Endothelial cell (in vitro differentiated cells): ENCODE measurements at regions not wholly inside any gene's neighbourhood (a gene's known extent, or its start where the extent isn't known, plus 50 kb on each side); places are given as distances from the start of the nearest gene placed in this dataset.
"Not testable (repeated sequence)": the region's sequence is repeated elsewhere in the genome, so short reads cannot be mapped to it uniquely, and the experiment has no call there.

ENCODE experiments used
- DNase-seq: peaks from one replicate; pipeline ENCODE4 v3.0.0; 2021; ENCODE audit warnings: low spot score
- H3K27ac Mint-ChIP-seq: one replicate; pipeline ENCODE4 v1.8.0; 2021; ENCODE audit warnings: mixed read lengths, inconsistent platforms; ENCODE audit not compliant: unreplicated experiment
- H3K27me3 Mint-ChIP-seq: one replicate; pipeline ENCODE4 v1.8.0; 2021; ENCODE audit warnings: mild to moderate bottlenecking, moderate library complexity, mixed read lengths, inconsistent platforms; ENCODE audit not compliant: unreplicated experiment
- H3K36me3 Mint-ChIP-seq: one replicate; pipeline ENCODE4 v1.8.0; 2021; ENCODE audit warnings: mild to moderate bottlenecking, low read depth, mixed read lengths, inconsistent platforms; ENCODE audit not compliant: unreplicated experiment
- H3K4me1 Mint-ChIP-seq: one replicate; pipeline ENCODE4 v1.8.0; 2021; ENCODE audit warnings: mild to moderate bottlenecking, mixed read lengths, inconsistent platforms; ENCODE audit not compliant: unreplicated experiment
- H3K4me3 Mint-ChIP-seq: one replicate; pipeline ENCODE4 v1.8.0; 2021; ENCODE audit warnings: mild to moderate bottlenecking, mixed read lengths, inconsistent platforms; ENCODE audit not compliant: unreplicated experiment
- H3K9me3 Mint-ChIP-seq: one replicate; pipeline ENCODE4 v1.8.0; 2021; ENCODE audit warnings: mixed read lengths, inconsistent platforms; ENCODE audit not compliant: unreplicated experiment

DNA sequence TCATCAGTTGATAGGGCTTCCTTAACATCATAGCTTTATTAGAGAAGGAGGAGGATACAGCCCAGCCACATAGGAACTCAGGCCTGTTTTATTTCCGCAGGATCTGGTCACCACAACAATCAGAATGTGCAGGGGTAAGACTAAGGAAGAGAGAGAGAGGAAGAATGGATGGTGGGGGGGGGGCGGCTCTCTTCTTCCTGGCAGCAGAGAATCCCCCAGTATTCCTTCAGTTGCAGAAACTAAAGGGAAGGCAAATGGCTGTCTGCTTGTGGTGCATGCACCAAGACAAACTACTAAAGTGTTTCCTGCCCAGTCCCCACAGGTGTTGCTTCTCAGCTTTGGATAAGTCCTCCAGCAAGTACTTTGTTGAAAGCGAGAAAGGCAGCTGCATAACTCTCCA, 96.4 kb upstream of the NBPF19 start:
- H3K27me3 Mint-ChIP-seq, H3K9me3 Mint-ChIP-seq, H3K4me3 Mint-ChIP-seq: not testable (repeated sequence)

DNA sequence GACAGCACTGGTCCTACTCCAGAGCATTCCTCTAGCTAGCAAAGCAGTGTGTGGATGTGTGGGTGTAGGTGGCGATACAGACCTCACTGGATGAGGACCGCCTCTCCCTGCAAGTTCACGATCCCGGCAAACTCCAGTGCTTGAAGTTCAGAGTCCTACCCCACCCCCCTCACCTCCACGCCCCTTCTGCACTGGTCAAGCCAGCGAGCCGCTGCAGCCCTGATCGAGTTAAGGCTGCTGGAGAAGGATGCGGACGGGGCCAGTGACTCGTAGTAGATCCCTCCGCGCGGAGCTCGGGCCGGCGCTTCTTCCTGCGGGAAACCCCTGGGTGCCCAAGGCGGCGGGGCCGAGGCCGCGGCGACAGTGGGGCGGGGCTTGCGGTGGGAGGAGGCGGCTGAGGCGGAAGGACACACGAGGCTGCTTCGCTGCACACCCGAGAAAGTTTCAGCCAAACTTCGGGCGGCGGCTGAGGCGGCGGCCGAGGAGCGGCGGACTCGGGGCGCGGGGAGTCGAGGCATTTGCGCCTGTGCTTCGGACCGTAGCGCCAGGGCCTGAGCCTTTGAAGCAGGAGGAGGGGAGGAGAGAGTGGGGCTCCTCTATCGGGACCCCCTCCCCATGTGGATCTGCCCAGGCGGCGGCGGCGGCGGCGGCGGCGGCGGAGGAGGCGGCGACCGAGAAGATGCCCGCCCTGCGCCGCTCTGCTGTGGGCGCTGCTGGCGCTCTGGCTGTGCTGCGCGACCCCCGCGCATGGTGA, 84.5 kb upstream of the NBPF19 start:
- H3K9me3 Mint-ChIP-seq, H3K4me1 Mint-ChIP-seq, H3K27ac Mint-ChIP-seq, H3K4me3 Mint-ChIP-seq, H3K36me3 Mint-ChIP-seq, H3K27me3 Mint-ChIP-seq: not testable (repeated sequence)
- DNase-seq = peak; percentile 54

More for the DNA sequence above, 96.4 kb upstream of the NBPF19 start:
- not testable (repeated sequence) for H3K4me1 Mint-ChIP-seq, H3K36me3 Mint-ChIP-seq, H3K27ac Mint-ChIP-seq
- peak; percentile 3 for DNase-seq

DNA sequence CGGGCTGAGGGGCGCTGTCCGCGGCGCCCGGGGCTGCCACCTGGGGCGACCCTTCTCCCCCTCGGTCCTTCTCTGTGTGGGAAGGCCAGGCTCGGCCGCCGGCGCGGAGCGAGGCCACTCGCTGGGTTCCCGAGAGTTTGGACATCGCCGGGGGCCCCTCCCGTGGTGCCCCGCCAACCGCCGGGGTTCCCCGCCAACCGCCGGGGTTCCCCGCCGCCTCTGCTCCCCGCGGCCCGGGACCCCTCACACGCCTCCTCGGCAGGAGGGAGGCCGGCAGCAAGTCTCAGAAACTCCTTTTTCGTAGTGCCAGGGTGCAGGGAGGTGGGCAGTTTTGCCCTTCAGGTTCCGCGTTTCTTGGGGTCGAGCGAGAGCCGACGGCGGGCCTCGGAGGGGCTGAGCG, 83.9 kb upstream of the NBPF19 start:
- not testable (repeated sequence) for H3K4me1 Mint-ChIP-seq, DNase-seq, H3K4me3 Mint-ChIP-seq, H3K9me3 Mint-ChIP-seq, H3K36me3 Mint-ChIP-seq, H3K27ac Mint-ChIP-seq, H3K27me3 Mint-ChIP-seq

DNA sequence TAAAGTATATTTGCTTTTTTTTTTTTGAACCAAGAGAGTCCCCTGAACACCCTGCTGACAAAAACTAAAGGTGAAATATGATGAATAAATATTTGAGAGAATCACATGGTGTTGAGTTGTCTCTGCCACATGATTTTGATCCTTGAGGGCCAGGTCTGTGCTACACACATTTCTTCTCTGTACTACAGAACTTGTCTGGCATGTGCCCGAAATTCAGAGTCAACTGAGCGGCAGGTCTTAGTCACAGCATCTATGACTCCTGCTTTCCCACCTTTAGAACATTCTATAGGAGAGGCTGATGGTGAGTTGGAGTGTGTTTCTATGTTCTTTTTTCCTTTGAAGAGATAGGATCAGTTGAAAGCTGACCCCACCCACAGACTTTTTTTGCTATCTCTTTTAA, 79.0 kb upstream of the NBPF19 start:
- H3K4me3 Mint-ChIP-seq, H3K4me1 Mint-ChIP-seq, H3K36me3 Mint-ChIP-seq, H3K9me3 Mint-ChIP-seq, DNase-seq, H3K27me3 Mint-ChIP-seq, H3K27ac Mint-ChIP-seq: not testable (repeated sequence)

DNA sequence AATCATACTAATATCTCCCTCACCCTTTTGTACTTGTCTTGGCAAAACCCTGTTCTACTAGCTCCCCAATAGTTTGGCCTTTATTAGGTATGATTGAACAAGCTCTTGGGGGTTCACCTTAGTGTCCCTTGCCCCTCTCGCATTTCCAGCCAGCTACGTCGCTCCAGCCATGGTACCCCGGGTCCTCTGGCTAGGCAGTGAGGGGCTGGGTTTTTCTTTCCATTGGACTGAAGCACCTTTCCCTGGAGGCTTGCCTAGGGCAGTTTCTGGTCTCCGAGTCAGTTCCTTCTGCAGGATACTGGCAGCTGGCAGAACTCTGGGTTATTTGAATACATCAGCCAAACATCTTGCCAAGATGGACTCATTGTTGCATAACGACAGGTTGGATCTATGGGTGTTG, 76.3 kb upstream of the NBPF19 start:
- DNase-seq, H3K27me3 Mint-ChIP-seq, H3K4me1 Mint-ChIP-seq, H3K4me3 Mint-ChIP-seq, H3K9me3 Mint-ChIP-seq, H3K36me3 Mint-ChIP-seq, H3K27ac Mint-ChIP-seq: not testable (repeated sequence)

DNA sequence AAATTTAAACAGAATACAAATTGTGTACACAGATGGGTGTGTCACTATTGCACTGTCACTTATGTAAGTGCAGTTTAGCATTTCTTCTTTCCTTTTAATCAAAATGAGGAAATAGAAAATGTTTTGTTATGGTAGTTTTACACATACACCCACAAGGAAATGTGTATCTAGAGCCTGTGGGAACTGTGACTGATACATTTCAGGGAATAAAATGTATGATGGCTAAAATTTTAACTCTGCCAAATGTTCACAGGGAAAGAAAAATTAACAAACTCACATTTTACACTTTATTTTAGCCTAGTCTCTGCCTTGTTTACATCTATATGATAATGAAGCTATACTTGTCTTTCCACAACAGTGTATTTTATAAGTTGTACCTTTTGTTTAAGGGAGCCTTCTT, 66.4 kb upstream of the NBPF19 start:
- H3K36me3 Mint-ChIP-seq, DNase-seq, H3K27ac Mint-ChIP-seq, H3K9me3 Mint-ChIP-seq, H3K4me3 Mint-ChIP-seq, H3K27me3 Mint-ChIP-seq, H3K4me1 Mint-ChIP-seq: not testable (repeated sequence)

DNA sequence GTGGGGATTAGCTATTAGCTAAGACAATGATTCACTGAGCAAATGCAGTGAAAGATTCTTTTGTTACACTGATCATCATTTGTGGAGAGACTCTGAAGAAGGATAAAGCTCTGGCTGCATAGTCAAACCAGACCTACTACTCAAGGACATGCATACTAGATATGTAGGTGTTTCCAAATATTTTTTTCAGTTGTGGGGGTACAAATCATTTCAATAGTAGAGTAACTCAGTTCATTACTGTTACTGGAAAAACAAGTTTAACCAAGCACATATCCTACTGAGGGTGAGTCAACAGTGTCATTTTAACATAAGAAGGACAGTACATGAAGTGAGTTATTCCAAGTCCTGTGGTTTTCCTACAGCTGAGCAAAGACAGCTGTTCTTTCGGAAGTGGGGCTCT, 59.5 kb upstream of the NBPF19 start:
- not testable (repeated sequence) for H3K27ac Mint-ChIP-seq, H3K4me3 Mint-ChIP-seq, H3K9me3 Mint-ChIP-seq, H3K4me1 Mint-ChIP-seq, H3K36me3 Mint-ChIP-seq, H3K27me3 Mint-ChIP-seq, DNase-seq

DNA sequence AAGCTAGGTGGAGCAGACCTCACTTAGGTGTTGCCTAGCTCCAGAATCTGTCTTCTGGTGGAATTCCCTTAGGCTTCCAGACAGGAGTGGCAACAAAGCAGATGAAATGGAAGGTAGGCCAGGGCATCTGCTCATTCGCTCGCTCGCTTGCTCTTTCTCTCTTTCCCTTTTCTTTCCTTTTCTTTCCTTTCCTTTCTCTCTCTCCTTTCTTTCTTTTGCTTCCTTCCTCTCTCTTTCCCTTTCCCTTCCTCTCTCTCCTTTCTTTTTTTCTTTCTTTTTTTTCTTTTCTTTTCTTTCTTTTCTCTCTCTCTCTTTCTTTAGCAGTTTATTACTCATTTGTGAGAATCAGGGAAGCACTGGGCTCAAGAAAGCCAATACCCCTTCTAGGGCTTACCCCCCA, 56.1 kb upstream of the NBPF19 start:
- not testable (repeated sequence) for H3K9me3 Mint-ChIP-seq, H3K36me3 Mint-ChIP-seq, H3K27ac Mint-ChIP-seq

DNA sequence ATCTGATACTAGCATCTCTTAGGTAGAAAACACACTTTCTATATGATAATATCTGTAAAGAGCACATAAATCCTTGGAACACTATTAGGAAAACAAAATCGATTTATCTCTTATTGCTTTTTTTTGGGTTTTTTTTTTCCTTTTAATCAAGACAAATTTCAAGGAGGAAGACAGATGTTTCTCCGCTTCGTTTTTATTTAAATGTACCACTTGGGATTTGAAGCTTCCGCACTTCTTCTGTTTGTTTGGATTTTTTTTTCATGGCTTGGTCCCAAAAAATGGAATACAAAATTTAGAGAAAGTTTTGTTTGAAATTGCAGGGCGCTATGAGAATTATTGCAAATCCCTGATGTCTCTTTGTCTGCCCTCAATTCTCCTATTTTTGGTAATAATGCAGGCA, 51.7 kb upstream of the NBPF19 start:
- not testable (repeated sequence) for DNase-seq, H3K4me1 Mint-ChIP-seq, H3K27me3 Mint-ChIP-seq, H3K4me3 Mint-ChIP-seq, H3K9me3 Mint-ChIP-seq, H3K27ac Mint-ChIP-seq, H3K36me3 Mint-ChIP-seq

More for the DNA sequence above, 56.1 kb upstream of the NBPF19 start:
- H3K4me1 Mint-ChIP-seq, DNase-seq, H3K4me3 Mint-ChIP-seq, H3K27me3 Mint-ChIP-seq: not testable (repeated sequence)
